Lower lobe of right lung (tissue), 2 donors: ENCODE measurements at regions not wholly inside any gene's neighbourhood (a gene's known extent, or its start where the extent isn't known, plus 50 kb on each side); places are given as distances from the start of the nearest gene placed in this dataset.
A peak's percentile ranks its signal among the peaks of the same experiment; 100 is the strongest.

Experiments
- ATAC-seq, 2 donors: fragments of 200-7000 bp; cut with Tn5 transposase; one replicate each; pipeline ENCODE4 v1.9.1; 2020 to 2022; ENCODE audit warnings: mild to moderate bottlenecking in 2 of 2, moderate library complexity in 2 of 2
- DNase-seq: peaks from one replicate; pipeline ENCODE4 v3.0.0-alpha.2; 2020
- H3K27ac ChIP-seq: fragments of 200-600 bp; one replicate; pipeline ENCODE4 v1.8.0; 2022
- H3K27me3 ChIP-seq: fragments of 200-600 bp; one replicate; pipeline ENCODE4 v1.8.0; 2022; ENCODE audit warnings: low read depth
- H3K36me3 ChIP-seq: fragments of 200-600 bp; one replicate; pipeline ENCODE4 v1.8.0; 2022; ENCODE audit warnings: mild to moderate bottlenecking
- H3K4me1 ChIP-seq: fragments of 200-600 bp; one replicate; pipeline ENCODE4 v1.8.0; 2022
- H3K4me3 ChIP-seq: fragments of 200-600 bp; one replicate; pipeline ENCODE4 v1.8.0; 2022; ENCODE audit warnings: mild to moderate bottlenecking
- H3K9me3 ChIP-seq: fragments of 200-600 bp; one replicate; pipeline ENCODE4 v1.8.0; 2022
- intact Hi-C: fragments of 100-400 bp; cut with DNase I; formaldehyde crosslinking; loops from one replicate; pipeline ENCODE4 v1.11.0; 2022
- TF ChIP-seq, protein P1 (sequence below): fragments of 200-600 bp; IDR thresholded peaks from one replicate; pipeline ENCODE4 v1.8.0; 2022; ENCODE audit warnings: antibody characterized with exemption, mild to moderate bottlenecking
- donor health status: DM: no; HTN: yes; CAD: no; lungs with severe emphysema.

DNA sequence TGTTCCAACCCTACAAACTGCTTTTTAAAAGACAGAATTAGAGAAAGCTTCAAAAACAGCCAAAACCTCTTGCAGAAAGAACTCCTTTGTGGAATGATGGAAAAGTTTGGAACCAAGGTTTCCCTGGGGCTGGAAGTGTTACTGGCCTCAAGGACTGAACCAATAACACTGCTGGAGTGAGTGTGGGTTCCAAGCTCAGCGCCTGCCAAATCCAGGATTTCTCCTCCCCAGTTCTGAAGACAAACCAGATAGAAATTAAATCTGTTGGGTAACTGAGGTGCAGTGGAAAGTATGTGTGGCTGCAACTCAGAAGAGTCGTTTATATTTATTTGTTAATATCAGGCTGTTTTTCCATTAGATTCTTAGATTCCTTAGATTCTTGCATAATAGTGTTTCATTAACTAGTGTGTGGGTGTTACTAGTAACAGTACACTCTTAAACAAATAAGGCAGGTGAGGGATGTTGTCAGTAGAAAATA is 66.5 kb upstream of the FNDC3B start:
- intact Hi-C loops, result no loop called here
- DNase-seq (no peak), ATAC-seq (no peak)
- Histone ChIP-seq H3K4me3 (no peak overlapping the region), H3K9me3 (no peaks in the 10 kb centered on the region), H3K27me3 (no peaks in the 10 kb centered on the region), H3K36me3 (no peaks in the 10 kb centered on the region), H3K4me1 (peaks cover 32% of the 10 kb centered on the region), H3K27ac (no peak overlapping the region)
- TF ChIP-seq, protein P1, sequence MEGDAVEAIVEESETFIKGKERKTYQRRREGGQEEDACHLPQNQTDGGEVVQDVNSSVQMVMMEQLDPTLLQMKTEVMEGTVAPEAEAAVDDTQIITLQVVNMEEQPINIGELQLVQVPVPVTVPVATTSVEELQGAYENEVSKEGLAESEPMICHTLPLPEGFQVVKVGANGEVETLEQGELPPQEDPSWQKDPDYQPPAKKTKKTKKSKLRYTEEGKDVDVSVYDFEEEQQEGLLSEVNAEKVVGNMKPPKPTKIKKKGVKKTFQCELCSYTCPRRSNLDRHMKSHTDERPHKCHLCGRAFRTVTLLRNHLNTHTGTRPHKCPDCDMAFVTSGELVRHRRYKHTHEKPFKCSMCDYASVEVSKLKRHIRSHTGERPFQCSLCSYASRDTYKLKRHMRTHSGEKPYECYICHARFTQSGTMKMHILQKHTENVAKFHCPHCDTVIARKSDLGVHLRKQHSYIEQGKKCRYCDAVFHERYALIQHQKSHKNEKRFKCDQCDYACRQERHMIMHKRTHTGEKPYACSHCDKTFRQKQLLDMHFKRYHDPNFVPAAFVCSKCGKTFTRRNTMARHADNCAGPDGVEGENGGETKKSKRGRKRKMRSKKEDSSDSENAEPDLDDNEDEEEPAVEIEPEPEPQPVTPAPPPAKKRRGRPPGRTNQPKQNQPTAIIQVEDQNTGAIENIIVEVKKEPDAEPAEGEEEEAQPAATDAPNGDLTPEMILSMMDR, result no peak

DNA sequence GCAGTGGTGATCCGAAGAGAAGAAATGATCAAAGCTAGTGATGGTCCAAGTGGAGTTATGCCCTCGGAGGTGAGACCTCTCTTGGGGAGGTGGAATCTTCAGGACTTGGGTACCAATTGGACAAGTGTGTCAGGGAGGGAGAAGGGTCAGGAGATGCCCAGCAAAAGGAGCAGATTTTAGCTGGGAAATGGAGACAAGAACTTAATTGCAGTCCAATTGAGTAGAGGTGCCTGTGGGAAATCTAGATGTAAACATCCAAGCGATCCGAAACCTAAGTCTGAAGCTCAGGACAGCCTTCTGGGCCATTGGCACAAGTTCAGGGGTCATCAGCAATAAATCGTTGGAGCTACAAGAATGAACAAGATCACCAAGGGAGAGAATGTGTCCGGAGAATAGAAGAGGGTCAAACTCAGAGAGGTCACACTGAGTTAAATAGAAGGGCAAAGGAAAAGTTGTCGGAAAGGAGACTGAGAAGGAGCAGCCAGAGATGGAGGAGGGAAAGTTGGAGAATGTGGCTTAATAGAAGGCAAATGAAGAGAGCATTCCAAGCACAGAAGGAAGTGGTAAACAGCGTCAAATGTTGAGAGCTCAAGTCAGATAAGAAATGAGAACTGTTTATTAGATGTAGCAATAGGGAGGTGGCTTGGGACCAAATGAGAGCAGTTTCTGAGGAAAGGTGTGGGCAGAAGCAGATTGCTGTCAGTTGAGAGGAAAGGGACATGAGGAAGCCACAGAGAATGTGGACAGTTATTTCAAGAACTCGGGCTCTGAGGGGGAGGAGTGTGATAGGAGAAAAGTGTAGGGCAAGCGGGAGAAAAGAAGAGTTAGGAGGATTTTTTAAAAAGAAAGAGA is 64.2 kb upstream of the FNDC3B start:
- Histone ChIP-seq H3K9me3 (no peaks in the 10 kb centered on the region), H3K27ac (no peak overlapping the region), H3K27me3 (no peaks in the 10 kb centered on the region), H3K36me3 (no peaks in the 10 kb centered on the region), H3K4me3 (no peak overlapping the region), H3K4me1 (peaks cover 28% of the 10 kb centered on the region)
- intact Hi-C loops, result no loop called here
- no peak for DNase-seq
- TF ChIP-seq, protein P1, result no peak
- ATAC-seq, result peak; percentile 73 to 78

DNA sequence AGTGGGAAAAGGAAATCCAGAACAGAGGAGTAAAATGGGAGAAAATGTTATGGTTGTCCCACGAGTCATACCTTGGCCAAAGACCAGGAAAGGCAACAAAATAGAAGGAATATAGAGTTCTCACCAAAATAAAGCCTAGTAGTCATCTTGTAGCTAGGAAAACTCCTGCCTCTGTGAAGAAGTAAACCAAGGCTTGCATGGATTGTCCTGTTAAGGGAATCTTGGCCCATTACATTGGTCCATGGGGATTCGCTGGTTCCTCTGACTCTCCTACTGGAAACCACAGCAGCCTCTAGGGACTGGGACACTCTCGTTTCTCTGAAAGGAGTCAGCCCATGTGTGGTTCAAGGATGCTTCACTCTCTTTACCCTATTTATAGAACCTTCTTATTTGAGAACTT is 62.9 kb upstream of the FNDC3B start:
- Histone ChIP-seq H3K27ac (no peak overlapping the region), H3K9me3 (no peaks in the 10 kb centered on the region), H3K27me3 (no peaks in the 10 kb centered on the region), H3K4me3 (no peak overlapping the region), H3K36me3 (no peaks in the 10 kb centered on the region), H3K4me1 (peaks cover 28% of the 10 kb centered on the region)
- intact Hi-C loops, result no loop called here
- TF ChIP-seq, protein P1, result no peak
- ATAC-seq, result no peak
- no peak for DNase-seq

DNA sequence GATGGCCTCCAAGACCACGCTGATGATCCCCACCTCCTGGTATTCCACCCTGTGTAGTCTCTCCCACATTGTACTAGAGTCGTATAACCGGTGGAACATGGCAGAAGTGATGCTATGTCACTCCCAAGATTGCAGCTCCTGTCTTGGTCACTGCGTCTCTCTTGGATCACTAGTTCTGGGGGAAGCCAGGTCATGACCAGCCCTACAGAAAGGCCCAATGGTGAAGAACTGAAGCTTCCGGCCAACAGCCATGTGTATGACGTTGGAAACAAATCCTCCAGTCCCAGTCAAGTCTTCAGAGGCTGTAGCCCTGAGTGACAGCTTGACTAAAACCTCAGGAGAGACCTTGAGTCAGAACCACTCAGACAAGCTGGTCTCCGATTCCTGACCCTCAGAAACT is 61.9 kb upstream of the FNDC3B start:
- Histone ChIP-seq H3K36me3 (no peaks in the 10 kb centered on the region), H3K9me3 (no peaks in the 10 kb centered on the region), H3K4me3 (no peak overlapping the region), H3K27me3 (no peaks in the 10 kb centered on the region), H3K4me1 (peaks cover 28% of the 10 kb centered on the region), H3K27ac (peak overlapping the region; percentile 2)
- ATAC-seq (no peak), DNase-seq (no peak)
- TF ChIP-seq, protein P1, result no peak
- intact Hi-C loops, result no loop called here

DNA sequence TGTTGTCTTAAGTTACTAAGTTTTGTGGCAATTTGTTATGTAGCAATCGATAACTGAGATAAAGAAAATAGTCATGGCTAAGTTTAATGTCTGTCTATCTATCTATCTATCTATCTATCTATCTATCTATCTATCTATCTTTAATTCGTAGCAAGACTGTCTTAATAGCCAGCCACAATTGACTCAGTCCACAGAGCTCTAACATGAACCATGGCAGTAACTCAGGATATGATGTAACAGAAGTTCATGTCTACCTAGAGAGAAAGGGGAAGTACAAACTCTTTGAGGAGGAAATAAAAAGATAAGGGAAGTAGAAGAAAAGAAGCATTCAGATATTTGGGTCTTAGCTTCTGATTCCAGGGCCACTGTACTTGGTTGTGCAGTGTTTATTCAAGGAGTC is 61.5 kb upstream of the FNDC3B start:
- DNase-seq, result no peak
- ATAC-seq, result peak; percentile 50 to 67
- H3K36me3 ChIP-seq, result no peaks in the 10 kb centered on the region
- no peaks in the 10 kb centered on the region for H3K9me3 ChIP-seq
- H3K4me1 ChIP-seq, result peaks cover 28% of the 10 kb centered on the region
- H3K4me3 ChIP-seq, result no peak overlapping the region
- TF ChIP-seq, protein P1, result no peak
- no peaks in the 10 kb centered on the region for H3K27me3 ChIP-seq
- peak overlapping the region; percentile 2 for H3K27ac ChIP-seq
- intact Hi-C loops, result no loop called here
